HG03342 (cell line): ENCODE measurements at regions not wholly inside any gene's neighbourhood (a gene's known extent, or its start where the extent isn't known, plus 50 kb on each side); places are given as distances from the start of the nearest gene placed in this dataset.
"Not testable (repeated sequence)": the region's sequence is repeated elsewhere in the genome, so short reads cannot be mapped to it uniquely, and the experiment has no call there.

Source experiments
- ATAC-seq: cut with Tn5 transposase; IDR thresholded peaks from one replicate; pipeline ENCODE4 v1.9.1; 2021; ENCODE audit warnings: mild to moderate bottlenecking, moderate library complexity; ENCODE audit not compliant: unreplicated experiment

DNA sequence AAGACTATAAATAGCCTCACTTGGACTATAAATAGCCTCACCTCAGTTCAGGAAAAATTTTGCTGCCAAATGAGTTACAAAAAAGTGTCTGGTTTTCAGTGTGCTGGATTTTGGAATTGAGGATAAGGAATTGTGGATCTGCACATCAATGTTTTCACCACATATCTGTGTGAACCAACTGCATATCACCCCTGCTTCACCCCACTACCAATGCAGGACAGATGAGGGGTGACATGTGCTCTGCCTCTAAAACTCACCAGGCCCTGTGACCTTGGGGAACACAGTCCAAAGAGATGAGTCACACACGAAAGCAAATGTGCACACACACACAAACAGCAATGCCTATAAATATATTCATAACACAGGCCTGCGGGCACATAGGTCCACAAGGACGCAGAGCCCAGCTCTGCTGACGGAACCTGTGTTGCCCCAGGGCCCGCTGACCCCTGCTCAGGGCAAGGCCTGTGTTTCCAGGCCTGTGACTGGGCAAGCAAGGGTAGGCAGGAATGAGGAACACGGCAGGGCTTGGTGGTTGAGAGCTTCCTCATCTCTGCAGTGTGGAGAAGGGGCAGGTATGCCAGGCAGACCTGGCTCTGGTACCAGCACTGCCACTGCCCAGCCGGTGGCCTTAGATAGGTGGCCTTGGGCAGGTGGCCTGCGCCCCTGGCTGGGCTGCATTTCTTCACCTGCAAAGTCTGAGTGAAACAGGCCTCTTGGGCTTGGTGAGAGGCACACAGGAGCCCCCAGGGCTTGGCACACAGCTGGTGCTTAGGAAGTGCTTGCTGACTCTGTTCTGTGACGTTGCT is 82.4 kb downstream of the ARL6IP4 start:
- ATAC-seq: no peak

- ATAC-seq: no peak
Measured at GRCh38 chr12:123061441-123062205, 81.1 kb downstream of the ARL6IP4 start.

- no peak for ATAC-seq
Measured at GRCh38 chr12:123059500-123059899, 79.0 kb downstream of the ARL6IP4 start.

GRCh38 chr12:123058980-123059379 is 78.5 kb downstream of the ARL6IP4 start:
- ATAC-seq: no peak

GRCh38 chr12:123058481-123058880 is 78.0 kb downstream of the ARL6IP4 start:
- ATAC-seq: no peak

DNA sequence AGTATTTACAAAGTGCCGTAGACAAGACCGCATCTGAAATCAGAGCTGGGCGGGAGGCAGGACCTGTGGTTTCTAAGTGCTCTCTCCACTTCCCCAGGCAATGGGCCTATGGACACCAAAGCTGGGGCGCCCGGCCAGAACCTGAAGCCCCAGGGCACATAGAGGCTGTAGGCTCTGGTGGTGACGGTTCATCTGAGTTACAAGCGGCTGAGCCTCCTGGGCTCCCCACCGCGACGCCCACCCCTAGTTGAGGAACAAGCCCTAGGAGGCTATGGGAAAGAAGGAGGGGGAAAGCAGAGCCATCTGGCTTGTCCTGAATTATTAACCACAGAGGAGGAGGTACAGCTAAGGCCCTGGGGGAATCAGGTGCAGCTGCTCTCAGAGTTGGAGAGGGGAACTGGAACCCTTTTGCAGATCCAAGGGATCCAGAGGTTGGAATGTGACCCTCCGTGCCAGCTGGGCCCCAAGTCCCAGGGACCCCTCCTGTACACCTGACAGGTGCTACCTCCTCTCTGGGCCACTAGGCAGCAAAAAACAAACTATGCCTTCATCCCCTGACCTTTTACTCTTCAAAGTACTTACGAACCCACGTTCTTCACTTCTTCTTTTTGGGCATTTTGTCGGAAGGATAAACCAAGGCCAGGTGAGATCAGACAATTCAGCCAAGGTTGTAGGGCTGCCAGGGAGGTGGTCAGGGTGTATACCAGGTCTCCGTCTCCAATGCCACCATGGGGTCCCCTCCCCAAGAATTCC is 77.2 kb downstream of the ARL6IP4 start:
- no peak for ATAC-seq

- ATAC-seq: no peak
Measured at GRCh38 chr12:123056709-123057108, 76.2 kb downstream of the ARL6IP4 start.

DNA sequence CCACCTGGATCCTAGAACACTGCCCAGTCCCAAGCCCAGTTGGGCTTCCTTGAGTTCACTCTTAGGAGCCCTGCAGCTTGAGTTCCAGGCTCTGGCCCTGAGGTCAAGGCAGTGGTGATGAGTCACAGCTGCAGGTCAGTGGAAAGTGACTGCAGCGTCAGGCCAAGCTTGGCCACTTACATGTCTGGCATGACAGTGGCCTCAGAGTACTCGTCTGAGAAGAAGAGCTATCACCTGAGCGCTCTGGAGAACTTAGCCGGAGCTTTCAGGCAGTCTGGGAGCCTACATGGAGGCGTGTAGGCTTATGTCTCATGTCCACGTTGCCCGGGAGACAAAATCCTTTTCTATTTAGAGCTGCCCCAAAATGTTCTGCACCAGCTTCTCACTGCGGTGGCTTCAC is 75.6 kb downstream of the ARL6IP4 start:
- no peak for ATAC-seq

GRCh38 chr12:123055281-123055766 is 74.8 kb downstream of the ARL6IP4 start:
- ATAC-seq: no peak

- ATAC-seq: no peak
Measured at GRCh38 chr12:123054371-123054770, 73.9 kb downstream of the ARL6IP4 start.

DNA sequence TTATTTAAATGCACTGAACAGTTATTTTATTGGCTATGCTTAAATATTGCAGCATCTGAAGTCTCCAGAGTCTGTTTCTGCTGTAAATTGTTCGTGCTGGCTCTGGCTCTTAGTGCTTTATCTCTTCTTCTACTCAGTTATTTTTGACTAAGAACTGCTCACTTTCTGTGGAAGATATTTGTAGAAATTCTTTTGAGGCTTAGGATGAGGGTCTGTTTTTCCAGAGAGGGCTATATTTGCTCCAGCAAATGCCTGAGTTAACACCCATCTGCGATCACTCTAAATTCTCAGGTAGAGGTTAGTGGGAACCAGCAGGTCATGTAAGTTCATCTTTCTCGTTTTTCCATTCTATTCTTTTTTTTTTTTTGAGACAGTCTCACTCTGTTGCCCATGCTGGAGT is 71.1 kb downstream of the ARL6IP4 start:
- no peak for ATAC-seq

DNA sequence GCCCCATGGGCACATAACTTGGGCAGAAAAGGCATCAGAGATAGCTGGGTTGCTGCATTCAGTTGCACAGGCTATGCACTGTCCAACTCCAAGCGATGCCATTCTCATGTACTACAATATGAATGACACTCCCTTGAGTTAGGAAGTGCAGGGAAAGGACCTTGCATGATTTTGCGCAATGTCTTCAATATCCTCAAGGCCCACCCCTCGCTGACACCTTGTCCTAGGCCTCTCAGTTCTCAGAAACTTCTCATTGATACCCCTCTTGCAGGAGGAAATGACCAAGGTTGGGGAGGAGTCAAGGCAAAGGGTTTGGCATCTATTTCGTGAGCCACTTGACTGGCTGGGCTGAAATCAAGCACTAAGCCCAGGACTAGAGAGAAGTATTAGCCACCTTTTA is 70.4 kb downstream of the ARL6IP4 start:
- no peak for ATAC-seq

DNA sequence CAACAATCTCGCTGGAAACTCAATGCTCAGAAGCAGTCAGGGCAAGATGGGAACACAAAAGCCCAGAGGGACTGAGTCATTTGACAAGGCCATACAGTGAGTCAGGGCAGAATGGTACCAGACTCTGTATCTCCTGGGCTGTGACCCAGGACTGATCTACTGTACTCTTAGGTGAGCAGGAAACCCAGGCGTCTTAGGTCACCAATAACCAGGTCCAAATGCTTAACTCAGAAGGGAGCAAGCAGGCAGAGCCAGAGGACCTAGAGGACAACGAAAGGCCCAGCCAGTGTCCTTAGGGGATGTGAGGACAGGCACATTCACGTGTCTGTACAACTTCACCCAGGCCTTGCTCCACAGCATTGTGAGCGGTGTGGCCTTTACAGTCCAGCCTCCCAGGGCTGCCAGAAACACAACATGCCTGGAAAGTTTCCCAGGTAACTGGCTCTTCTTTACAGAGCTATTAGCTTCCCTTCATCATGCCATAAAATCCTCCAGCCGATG is 69.9 kb downstream of the ARL6IP4 start:
- no peak for ATAC-seq

- ATAC-seq: no peak
Measured at GRCh38 chr12:123049398-123050240, 69.1 kb downstream of the ARL6IP4 start.

GRCh38 chr12:123047892-123048291 is 67.4 kb downstream of the ARL6IP4 start:
- not testable (repeated sequence) for ATAC-seq

GRCh38 chr12:123047289-123047688 is 66.8 kb downstream of the ARL6IP4 start:
- ATAC-seq: no peak

GRCh38 chr12:123046431-123046830 is 66.0 kb downstream of the ARL6IP4 start:
- ATAC-seq: no peak

DNA sequence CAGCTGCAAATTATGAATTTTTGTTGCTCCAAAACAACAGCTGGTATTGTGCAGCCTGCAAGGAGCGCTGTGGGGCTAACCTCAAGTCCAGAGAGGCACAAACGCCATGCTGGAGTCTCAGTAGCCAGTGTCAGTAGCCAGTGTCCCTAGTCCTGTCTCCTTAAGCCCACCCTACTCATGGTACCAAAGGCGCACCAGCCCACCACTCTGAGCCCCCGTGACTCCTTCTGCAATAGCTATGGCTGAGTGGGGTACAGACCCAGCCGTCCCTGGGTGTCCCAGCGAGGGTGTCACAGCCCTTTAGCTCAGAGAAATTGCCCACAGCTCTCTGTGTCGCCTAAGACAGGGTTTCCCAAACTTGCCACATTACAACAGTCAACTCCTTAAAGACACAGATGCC is 65.2 kb downstream of the ARL6IP4 start:
- ATAC-seq: no peak

DNA sequence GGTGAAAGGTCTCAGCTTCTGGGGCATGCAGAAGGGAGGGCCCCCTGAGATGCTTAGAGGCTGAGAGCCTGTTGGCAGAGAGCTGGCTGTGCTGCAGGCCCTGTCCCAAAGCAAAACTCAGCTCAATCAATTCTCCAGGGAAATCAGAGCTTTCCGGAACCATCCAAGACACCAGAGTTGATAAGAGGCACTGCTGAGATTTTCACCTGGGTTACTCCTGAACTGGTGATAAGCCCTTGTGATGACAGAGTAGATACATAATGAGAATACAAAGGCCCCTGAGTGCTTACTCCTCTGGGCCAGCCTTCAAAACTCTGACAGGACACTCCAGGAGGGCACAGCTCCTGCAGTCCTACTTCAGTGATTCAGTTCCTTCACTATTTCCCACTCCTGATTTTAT is 63.9 kb downstream of the ARL6IP4 start:
- no peak for ATAC-seq

GRCh38 chr12:123043536-123044001 is 63.1 kb downstream of the ARL6IP4 start:
- no peak for ATAC-seq
